ENCODE measurements at regions not wholly inside any gene's neighbourhood (a gene's known extent, or its start where the extent isn't known, plus 50 kb on each side); places are given as distances from the start of the nearest gene placed in this dataset.
"Not testable (repeated sequence)": the region's sequence is repeated elsewhere in the genome, so short reads cannot be mapped to it uniquely, and the experiment has no call there.

GRCh38 chr2:241956521-241957110 lies 87.1 kb downstream of the RTP5 start:
- DNase-seq (ENCODE audit: extremely low read depth, low read depth, low spot score): no peak

- DNase-seq (ENCODE audit: extremely low read depth, low read depth, low spot score): no peak
Measured at GRCh38 chr2:241957276-241957675, 87.7 kb downstream of the RTP5 start.

GRCh38 chr2:241958818-241959545 lies 89.5 kb downstream of the RTP5 start:
- DNase-seq (ENCODE audit: extremely low read depth, low read depth, low spot score): no peak

GRCh38 chr2:241959751-241960269 lies 90.3 kb downstream of the RTP5 start:
- no peak for DNase-seq (ENCODE audit: extremely low read depth, low read depth, low spot score)

- no peak for DNase-seq (ENCODE audit: extremely low read depth, low read depth, low spot score)
Measured at GRCh38 chr2:241961454-241961853, 91.9 kb downstream of the RTP5 start.

GRCh38 chr2:241964133-241964532 lies 94.6 kb downstream of the RTP5 start:
- no peak for DNase-seq (ENCODE audit: extremely low read depth, low read depth, low spot score)

GRCh38 chr2:241965931-241966412 lies 96.4 kb downstream of the RTP5 start:
- DNase-seq (ENCODE audit: extremely low read depth, low read depth, low spot score): peak; percentile 7

- no peak for DNase-seq (ENCODE audit: extremely low read depth, low read depth, low spot score)
Measured at GRCh38 chr2:241966647-241967466, 97.3 kb downstream of the RTP5 start.

GRCh38 chr2:241967467-241968144 lies 98.1 kb downstream of the RTP5 start:
- no peak for DNase-seq (ENCODE audit: extremely low read depth, low read depth, low spot score)

GRCh38 chr2:241968417-241968816 lies 98.9 kb downstream of the RTP5 start:
- DNase-seq (ENCODE audit: extremely low read depth, low read depth, low spot score): no peak

- DNase-seq (ENCODE audit: extremely low read depth, low read depth, low spot score): not testable (repeated sequence)
Measured at GRCh38 chr2:241969182-241969581, 99.7 kb downstream of the RTP5 start.

- no peak for DNase-seq (ENCODE audit: extremely low read depth, low read depth, low spot score)
Measured at GRCh38 chr2:241970716-241971115, 101.2 kb downstream of the RTP5 start.

GRCh38 chr2:241974096-241974495 lies 104.6 kb downstream of the RTP5 start:
- DNase-seq (ENCODE audit: extremely low read depth, low read depth, low spot score): no peak

GRCh38 chr2:241974851-241975592 lies 105.5 kb downstream of the RTP5 start:
- DNase-seq (ENCODE audit: extremely low read depth, low read depth, low spot score): no peak

GRCh38 chr2:241975593-241976284 lies 106.2 kb downstream of the RTP5 start:
- no peak for DNase-seq (ENCODE audit: extremely low read depth, low read depth, low spot score)

GRCh38 chr2:241976296-241976695 lies 106.8 kb downstream of the RTP5 start:
- no peak for DNase-seq (ENCODE audit: extremely low read depth, low read depth, low spot score)

- no peak for DNase-seq (ENCODE audit: extremely low read depth, low read depth, low spot score)
Measured at GRCh38 chr2:241977557-241978300, 108.2 kb downstream of the RTP5 start.

GRCh38 chr2:241978670-241979069 lies 109.1 kb downstream of the RTP5 start:
- DNase-seq (ENCODE audit: extremely low read depth, low read depth, low spot score): no peak

GRCh38 chr2:241980193-241980592 lies 110.7 kb downstream of the RTP5 start:
- DNase-seq (ENCODE audit: extremely low read depth, low read depth, low spot score): no peak

All from glomerular endothelial cell (primary cell).